ENCODE measurements at regions not wholly inside any gene's neighbourhood (a gene's known extent, or its start where the extent isn't known, plus 50 kb on each side); places are given as distances from the start of the nearest gene placed in this dataset.

DNA sequence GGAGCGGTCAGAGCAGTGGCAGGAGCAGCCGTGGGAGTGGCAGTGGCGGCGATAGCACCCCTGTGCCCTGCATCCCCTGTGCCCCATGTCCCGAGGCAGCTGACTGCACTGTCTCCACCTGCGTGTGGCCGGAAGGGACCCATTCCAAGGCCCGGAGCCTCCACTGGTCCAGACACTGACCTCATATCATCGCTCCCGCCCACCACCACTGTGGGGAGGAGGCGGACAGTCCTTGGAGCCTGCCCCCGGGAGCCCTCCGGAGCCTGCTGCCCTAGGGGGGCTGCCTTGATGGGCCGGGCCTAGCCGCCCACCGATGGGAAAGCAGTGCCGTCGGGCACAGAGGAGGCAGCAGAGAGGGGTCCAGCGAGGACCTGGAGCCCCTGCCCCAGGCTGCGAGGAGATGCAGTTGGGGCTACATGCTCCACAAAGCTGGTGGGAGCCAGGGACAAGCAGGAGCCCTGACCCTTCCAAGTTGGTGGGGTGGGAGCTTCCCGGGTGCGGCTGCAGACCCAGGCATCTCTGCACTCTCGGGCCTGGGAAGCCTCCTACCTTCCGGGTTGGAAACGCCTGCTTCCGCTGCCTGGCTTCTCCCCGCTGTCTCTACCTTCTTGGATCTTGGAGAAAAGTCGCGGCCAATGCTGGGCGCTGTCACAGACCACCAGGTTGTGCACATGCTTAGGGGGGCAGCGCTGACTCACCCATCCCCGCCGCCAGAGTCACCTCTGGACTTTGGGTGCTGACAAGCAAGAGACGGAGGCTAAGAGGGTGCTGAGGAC, 283.2 kb upstream of the ROBO1 start:
- TF ChIP-seq, protein P1, sequence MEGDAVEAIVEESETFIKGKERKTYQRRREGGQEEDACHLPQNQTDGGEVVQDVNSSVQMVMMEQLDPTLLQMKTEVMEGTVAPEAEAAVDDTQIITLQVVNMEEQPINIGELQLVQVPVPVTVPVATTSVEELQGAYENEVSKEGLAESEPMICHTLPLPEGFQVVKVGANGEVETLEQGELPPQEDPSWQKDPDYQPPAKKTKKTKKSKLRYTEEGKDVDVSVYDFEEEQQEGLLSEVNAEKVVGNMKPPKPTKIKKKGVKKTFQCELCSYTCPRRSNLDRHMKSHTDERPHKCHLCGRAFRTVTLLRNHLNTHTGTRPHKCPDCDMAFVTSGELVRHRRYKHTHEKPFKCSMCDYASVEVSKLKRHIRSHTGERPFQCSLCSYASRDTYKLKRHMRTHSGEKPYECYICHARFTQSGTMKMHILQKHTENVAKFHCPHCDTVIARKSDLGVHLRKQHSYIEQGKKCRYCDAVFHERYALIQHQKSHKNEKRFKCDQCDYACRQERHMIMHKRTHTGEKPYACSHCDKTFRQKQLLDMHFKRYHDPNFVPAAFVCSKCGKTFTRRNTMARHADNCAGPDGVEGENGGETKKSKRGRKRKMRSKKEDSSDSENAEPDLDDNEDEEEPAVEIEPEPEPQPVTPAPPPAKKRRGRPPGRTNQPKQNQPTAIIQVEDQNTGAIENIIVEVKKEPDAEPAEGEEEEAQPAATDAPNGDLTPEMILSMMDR (IDR thresholded peaks at IDR 0.05) = no peak
- TF ChIP-seq SIN3A (IDR thresholded peaks at IDR 0.05; ENCODE audit: borderline replicate concordance, insufficient read depth, low read depth, low read length) = no peak
- TF ChIP-seq, protein P2, sequence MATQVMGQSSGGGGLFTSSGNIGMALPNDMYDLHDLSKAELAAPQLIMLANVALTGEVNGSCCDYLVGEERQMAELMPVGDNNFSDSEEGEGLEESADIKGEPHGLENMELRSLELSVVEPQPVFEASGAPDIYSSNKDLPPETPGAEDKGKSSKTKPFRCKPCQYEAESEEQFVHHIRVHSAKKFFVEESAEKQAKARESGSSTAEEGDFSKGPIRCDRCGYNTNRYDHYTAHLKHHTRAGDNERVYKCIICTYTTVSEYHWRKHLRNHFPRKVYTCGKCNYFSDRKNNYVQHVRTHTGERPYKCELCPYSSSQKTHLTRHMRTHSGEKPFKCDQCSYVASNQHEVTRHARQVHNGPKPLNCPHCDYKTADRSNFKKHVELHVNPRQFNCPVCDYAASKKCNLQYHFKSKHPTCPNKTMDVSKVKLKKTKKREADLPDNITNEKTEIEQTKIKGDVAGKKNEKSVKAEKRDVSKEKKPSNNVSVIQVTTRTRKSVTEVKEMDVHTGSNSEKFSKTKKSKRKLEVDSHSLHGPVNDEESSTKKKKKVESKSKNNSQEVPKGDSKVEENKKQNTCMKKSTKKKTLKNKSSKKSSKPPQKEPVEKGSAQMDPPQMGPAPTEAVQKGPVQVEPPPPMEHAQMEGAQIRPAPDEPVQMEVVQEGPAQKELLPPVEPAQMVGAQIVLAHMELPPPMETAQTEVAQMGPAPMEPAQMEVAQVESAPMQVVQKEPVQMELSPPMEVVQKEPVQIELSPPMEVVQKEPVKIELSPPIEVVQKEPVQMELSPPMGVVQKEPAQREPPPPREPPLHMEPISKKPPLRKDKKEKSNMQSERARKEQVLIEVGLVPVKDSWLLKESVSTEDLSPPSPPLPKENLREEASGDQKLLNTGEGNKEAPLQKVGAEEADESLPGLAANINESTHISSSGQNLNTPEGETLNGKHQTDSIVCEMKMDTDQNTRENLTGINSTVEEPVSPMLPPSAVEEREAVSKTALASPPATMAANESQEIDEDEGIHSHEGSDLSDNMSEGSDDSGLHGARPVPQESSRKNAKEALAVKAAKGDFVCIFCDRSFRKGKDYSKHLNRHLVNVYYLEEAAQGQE (IDR thresholded peaks at IDR 0.05; ENCODE audit: insufficient read depth in 1 of 2, low read depth in 2 of 2, low read length in 1 of 2) = no peak

Data from Panc1 (cell line).